ENCODE measurements at regions not wholly inside any gene's neighbourhood (a gene's known extent, or its start where the extent isn't known, plus 50 kb on each side); places are given as distances from the start of the nearest gene placed in this dataset.
"Not testable (repeated sequence)": the region's sequence is repeated elsewhere in the genome, so short reads cannot be mapped to it uniquely, and the experiment has no call there.

DNA sequence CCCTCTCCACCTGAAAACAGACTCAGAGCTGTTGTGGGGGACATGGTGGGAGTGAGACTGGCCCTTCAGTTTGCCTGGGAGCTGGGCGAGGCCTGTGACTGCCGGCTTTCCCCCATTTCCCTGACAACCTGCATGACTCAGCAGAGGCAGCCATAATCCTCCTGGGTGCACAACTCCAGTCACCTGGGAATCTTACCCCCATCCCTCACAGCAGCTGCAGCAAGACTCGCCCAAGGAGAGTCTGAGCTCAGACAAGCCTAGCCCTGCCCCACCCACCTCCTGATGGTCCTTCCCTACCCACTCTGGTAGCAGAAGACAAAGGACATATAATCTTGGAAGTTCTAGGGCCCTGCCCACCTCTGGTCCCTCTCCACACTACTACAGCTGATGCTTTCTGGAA is 207.3 kb upstream of the ARID2 start:
- TF ChIP-seq, protein P1, sequence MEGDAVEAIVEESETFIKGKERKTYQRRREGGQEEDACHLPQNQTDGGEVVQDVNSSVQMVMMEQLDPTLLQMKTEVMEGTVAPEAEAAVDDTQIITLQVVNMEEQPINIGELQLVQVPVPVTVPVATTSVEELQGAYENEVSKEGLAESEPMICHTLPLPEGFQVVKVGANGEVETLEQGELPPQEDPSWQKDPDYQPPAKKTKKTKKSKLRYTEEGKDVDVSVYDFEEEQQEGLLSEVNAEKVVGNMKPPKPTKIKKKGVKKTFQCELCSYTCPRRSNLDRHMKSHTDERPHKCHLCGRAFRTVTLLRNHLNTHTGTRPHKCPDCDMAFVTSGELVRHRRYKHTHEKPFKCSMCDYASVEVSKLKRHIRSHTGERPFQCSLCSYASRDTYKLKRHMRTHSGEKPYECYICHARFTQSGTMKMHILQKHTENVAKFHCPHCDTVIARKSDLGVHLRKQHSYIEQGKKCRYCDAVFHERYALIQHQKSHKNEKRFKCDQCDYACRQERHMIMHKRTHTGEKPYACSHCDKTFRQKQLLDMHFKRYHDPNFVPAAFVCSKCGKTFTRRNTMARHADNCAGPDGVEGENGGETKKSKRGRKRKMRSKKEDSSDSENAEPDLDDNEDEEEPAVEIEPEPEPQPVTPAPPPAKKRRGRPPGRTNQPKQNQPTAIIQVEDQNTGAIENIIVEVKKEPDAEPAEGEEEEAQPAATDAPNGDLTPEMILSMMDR (IDR thresholded peaks at IDR 0.05; ENCODE audit: insufficient read depth, low read length, poor library complexity, severe bottlenecking): no peak
- no peak for DNase-seq (ENCODE audit: extremely low read depth, insufficient read length)
- H3K36me3 ChIP-seq (ENCODE audit: control insufficient read depth, insufficient read depth, low read length): no peaks in the 10 kb centered on the region
- no peaks in the 10 kb centered on the region for H3K27me3 ChIP-seq (replicated peaks; ENCODE audit: control insufficient read depth, insufficient read depth, low read length)
- H3K4me3 ChIP-seq (replicated peaks; ENCODE audit: low read depth, low read length): no peak overlapping the region

DNA sequence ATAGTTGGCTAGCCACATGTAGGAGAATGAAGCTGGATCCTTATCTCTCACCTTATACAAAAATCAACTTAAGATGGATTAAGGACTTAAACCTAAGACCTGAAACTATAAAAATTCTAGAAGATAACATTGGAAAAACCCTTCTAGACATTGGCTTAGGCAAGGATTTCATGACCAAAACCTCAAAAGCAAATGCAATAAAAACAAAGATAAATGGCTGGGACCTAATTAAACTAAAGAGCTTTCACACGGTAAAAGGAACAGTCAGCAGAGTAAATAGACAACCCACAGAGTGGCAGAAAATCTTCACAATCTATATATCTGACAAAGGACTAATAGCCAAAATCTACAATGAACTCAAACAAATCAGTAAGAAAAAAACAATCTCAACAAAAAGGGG is 202.7 kb upstream of the ARID2 start:
- not testable (repeated sequence) for H3K4me3 ChIP-seq (replicated peaks; ENCODE audit: low read depth, low read length); H3K36me3 ChIP-seq (ENCODE audit: control insufficient read depth, insufficient read depth, low read length); DNase-seq (ENCODE audit: extremely low read depth, insufficient read length); H3K27me3 ChIP-seq (replicated peaks; ENCODE audit: control insufficient read depth, insufficient read depth, low read length)

GRCh38 chr12:45532113-45532512 is 197.4 kb upstream of the ARID2 start:
- no peak overlapping the region for H3K4me3 ChIP-seq (replicated peaks; ENCODE audit: low read depth, low read length)
- DNase-seq (ENCODE audit: extremely low read depth, insufficient read length): no peak
- no peaks in the 10 kb centered on the region for H3K27me3 ChIP-seq (replicated peaks; ENCODE audit: control insufficient read depth, insufficient read depth, low read length)
- TF ChIP-seq, protein P1 (IDR thresholded peaks at IDR 0.05; ENCODE audit: insufficient read depth, low read length, poor library complexity, severe bottlenecking): no peak
- H3K36me3 ChIP-seq (ENCODE audit: control insufficient read depth, insufficient read depth, low read length): no peaks in the 10 kb centered on the region

DNA sequence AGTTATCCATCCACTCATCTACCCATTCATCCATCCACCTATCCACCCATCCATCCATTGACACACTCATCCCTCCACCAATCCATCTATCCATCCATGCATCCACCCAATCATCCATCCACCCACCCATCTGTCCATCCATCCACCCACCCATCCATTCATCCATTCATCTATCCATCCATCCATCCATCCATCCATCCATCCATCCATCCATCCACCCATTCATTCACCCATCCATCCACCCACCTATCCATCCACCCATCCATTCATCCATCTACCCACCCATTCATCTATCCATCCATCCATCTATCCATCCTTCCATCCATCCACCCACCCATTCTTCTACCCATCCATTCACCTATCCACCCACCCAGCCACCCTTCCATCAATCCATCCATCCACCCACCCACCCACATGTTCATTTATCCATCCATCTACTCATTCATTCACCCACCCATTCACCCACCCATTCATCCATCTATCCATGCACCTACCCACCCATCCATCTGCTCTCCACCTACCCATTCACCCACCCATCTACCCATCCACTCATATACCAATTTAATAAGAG is 193.8 kb upstream of the ARID2 start:
- Histone ChIP-seq H3K4me3 (replicated peaks; ENCODE audit: low read depth, low read length) (no peak overlapping the region), H3K27me3 (replicated peaks; ENCODE audit: control insufficient read depth, insufficient read depth, low read length) (no peaks in the 10 kb centered on the region), H3K36me3 (ENCODE audit: control insufficient read depth, insufficient read depth, low read length) (no peaks in the 10 kb centered on the region)
- no peak for DNase-seq (ENCODE audit: extremely low read depth, insufficient read length)
- TF ChIP-seq, protein P1 (IDR thresholded peaks at IDR 0.05; ENCODE audit: insufficient read depth, low read length, poor library complexity, severe bottlenecking): no peak

DNA sequence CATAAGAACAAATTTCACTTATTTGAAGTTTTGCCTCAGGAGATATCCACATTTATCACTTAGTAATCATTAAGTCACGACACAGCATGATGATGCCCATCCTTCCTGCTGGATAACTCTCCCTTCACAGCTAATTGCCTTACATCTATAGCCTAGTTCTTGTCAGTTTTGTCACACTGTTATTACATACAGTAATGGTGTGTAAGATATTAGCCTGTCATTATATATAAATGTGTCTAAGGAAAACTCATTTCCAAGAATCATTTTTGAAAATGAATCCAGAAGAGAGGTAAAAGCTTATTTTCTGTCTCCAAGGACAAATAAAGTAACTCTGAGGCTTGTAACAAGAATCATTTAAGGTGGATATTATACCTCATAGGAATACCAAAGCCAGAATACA is 193.2 kb upstream of the ARID2 start:
- TF ChIP-seq, protein P1 (IDR thresholded peaks at IDR 0.05; ENCODE audit: insufficient read depth, low read length, poor library complexity, severe bottlenecking): no peak
- Histone ChIP-seq H3K36me3 (ENCODE audit: control insufficient read depth, insufficient read depth, low read length) (no peaks in the 10 kb centered on the region), H3K27me3 (replicated peaks; ENCODE audit: control insufficient read depth, insufficient read depth, low read length) (no peaks in the 10 kb centered on the region), H3K4me3 (replicated peaks; ENCODE audit: low read depth, low read length) (no peak overlapping the region)
- DNase-seq (ENCODE audit: extremely low read depth, insufficient read length): no peak

DNA sequence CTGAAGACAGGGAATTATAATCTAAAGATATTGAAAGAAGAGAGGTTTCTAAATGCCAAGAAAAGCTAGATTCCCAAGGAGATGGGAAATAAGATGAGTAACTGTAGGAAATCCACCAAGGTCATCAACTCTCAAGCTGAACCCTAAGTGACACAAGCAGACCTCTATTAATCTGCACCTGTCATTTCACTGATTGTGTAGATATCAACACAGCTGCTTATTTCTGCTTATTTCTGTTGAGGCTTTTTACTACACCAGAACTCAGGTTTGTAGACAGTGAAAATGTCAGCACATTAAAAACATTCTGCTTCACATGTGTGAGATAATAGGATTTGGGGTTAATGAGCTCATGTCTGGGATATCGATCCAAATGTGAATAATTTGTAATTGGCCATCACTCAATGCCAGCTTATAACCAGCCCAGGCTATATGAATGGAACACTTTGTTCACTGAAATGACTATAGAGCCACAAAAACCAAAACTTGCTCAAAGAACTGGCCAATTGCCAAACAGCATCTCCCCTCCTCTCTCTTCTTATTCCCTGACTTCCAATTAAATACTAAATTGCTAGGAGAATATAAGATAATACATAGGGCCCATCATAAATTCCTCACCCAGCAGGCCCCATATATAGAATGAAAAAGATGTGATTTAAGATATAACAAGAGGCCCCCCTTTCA is 188.7 kb upstream of the ARID2 start:
- H3K4me3 ChIP-seq (replicated peaks; ENCODE audit: low read depth, low read length): no peak overlapping the region
- no peak for DNase-seq (ENCODE audit: extremely low read depth, insufficient read length)
- H3K36me3 ChIP-seq (ENCODE audit: control insufficient read depth, insufficient read depth, low read length): no peaks in the 10 kb centered on the region
- H3K27me3 ChIP-seq (replicated peaks; ENCODE audit: control insufficient read depth, insufficient read depth, low read length): no peaks in the 10 kb centered on the region
- TF ChIP-seq, protein P1 (IDR thresholded peaks at IDR 0.05; ENCODE audit: insufficient read depth, low read length, poor library complexity, severe bottlenecking): no peak

Data from GM06990 (cell line).